Breast epithelium (tissue), 4 donors: ENCODE measurements at regions not wholly inside any gene's neighbourhood (a gene's known extent, or its start where the extent isn't known, plus 50 kb on each side); places are given as distances from the start of the nearest gene placed in this dataset.

ENCODE experiments used
- DNase-seq, 2 donors: peaks; one replicate each; pipeline ENCODE4 v3.0.0-alpha.2; 2019; ENCODE audit warnings: low spot score in 2 of 2
- H3K27ac ChIP-seq, 2 donors: fragments of 200-600 bp; sonication (generic) in 1 of 2; one replicate each; pipeline ENCODE4 v1.5.1; 2016 to 2019; ENCODE audit warnings: mild to moderate bottlenecking in 1 of 2
- H3K27me3 ChIP-seq, 2 donors: fragments of 200-600 bp; sonication (generic) in 1 of 2; one replicate each; pipeline versions ENCODE4 v1.5.1 to v1.6.0; 2017 to 2019; ENCODE audit warnings: control low read depth in 1 of 2, mild to moderate bottlenecking in 1 of 2
- H3K36me3 ChIP-seq: fragments of 200-600 bp; one replicate; pipeline ENCODE4 v1.5.1; 2019
- H3K4me1 ChIP-seq, 2 donors: fragments of 200-600 bp; sonication (generic); one replicate each; pipeline ENCODE4 v1.5.1; 2016 to 2019; ENCODE audit warnings: control low read depth in 1 of 2
- H3K4me3 ChIP-seq, 3 donors: fragments of 200-600 bp; sonication (generic); 1 replicate in 2 of 3; 2 replicates in 1 of 3; pipeline ENCODE4 v1.5.1; 2016 to 2019; ENCODE audit warnings: mild to moderate bottlenecking in 3 of 3, moderate library complexity in 2 of 3
- H3K9me3 ChIP-seq, 2 donors: fragments of 200-600 bp; sonication (generic) in 1 of 2; one replicate each; pipeline ENCODE4 v1.5.1; 2016 to 2019; ENCODE audit warnings: control low read depth in 1 of 2
- CTCF ChIP-seq, 3 donors: fragments of 450-650 bp; IDR thresholded peaks; one replicate each; pipeline ENCODE4 v1.5.1; 2016 to 2017; ENCODE audit warnings: antibody characterized with exemption in 3 of 3, mild to moderate bottlenecking in 3 of 3, moderate library complexity in 3 of 3
- POLR2A ChIP-seq: fragments of 450-650 bp; IDR thresholded peaks from one replicate; pipeline ENCODE4 v1.6.1; 2016; ENCODE audit warnings: antibody characterized with exemption, mild to moderate bottlenecking, moderate library complexity
- POLR2AphosphoS5 ChIP-seq, 3 donors: sonication (generic); formaldehyde crosslinking; IDR thresholded peaks; one replicate each; pipeline ENCODE4 v1.6.1; 2017; ENCODE audit warnings: antibody characterized with exemption in 3 of 3
- intact Hi-C: fragments of 100-400 bp; cut with DNase I; formaldehyde crosslinking; loops from one replicate; pipeline ENCODE4 v1.15.1; 2023; ENCODE audit warnings: low total_unique reads

GRCh38 chr2:7860693-7861092, 821.2 kb upstream of the ID2 start:
- Histone ChIP-seq H3K27ac (no peak overlapping the region), H3K27me3 (no peaks in the 10 kb centered on the region), H3K9me3 (no peaks in the 10 kb centered on the region), H3K4me3 (no peak overlapping the region), H3K36me3 (no peaks in the 10 kb centered on the region), H3K4me1 (no peaks in the 10 kb centered on the region)
- intact Hi-C loops = no loop called here
- no peak for TF ChIP-seq CTCF (IDR thresholded peaks at IDR 0.05)
- TF ChIP-seq POLR2AphosphoS5 (IDR thresholded peaks at IDR 0.05) = no peak
- no peak for TF ChIP-seq POLR2A
- no peak for DNase-seq

- Histone ChIP-seq H3K4me3 (no peak overlapping the region), H3K9me3 (no peaks in the 10 kb centered on the region), H3K27me3 (no peaks in the 10 kb centered on the region), H3K36me3 (no peaks in the 10 kb centered on the region), H3K27ac (no peak overlapping the region), H3K4me1 (no peaks in the 10 kb centered on the region)
- TF ChIP-seq POLR2A (no peak), POLR2AphosphoS5 (IDR thresholded peaks at IDR 0.05) (no peak), CTCF (IDR thresholded peaks at IDR 0.05) (no peak)
- intact Hi-C loops = no loop called here
- no peak for DNase-seq
Observed at GRCh38 chr2:7861910-7862702, 819.8 kb upstream of the ID2 start.

- Histone ChIP-seq H3K27ac (no peak overlapping the region), H3K4me1 (no peaks in the 10 kb centered on the region), H3K9me3 (no peaks in the 10 kb centered on the region), H3K4me3 (no peak overlapping the region), H3K36me3 (no peaks in the 10 kb centered on the region), H3K27me3 (no peaks in the 10 kb centered on the region)
- intact Hi-C loops = no loop called here
- TF ChIP-seq POLR2AphosphoS5 (IDR thresholded peaks at IDR 0.05) = no peak
- TF ChIP-seq CTCF (IDR thresholded peaks at IDR 0.05) = no peak
- no peak for TF ChIP-seq POLR2A
- DNase-seq = no peak
Observed at GRCh38 chr2:7866104-7866503, 815.8 kb upstream of the ID2 start.

- Histone ChIP-seq H3K27ac (no peak overlapping the region), H3K4me1 (no peaks in the 10 kb centered on the region), H3K36me3 (no peaks in the 10 kb centered on the region), H3K9me3 (no peaks in the 10 kb centered on the region), H3K4me3 (no peak overlapping the region), H3K27me3 (no peaks in the 10 kb centered on the region)
- no peak for DNase-seq
- TF ChIP-seq CTCF (IDR thresholded peaks at IDR 0.05) = no peak
- no peak for TF ChIP-seq POLR2A
- TF ChIP-seq POLR2AphosphoS5 (IDR thresholded peaks at IDR 0.05) = no peak
- intact Hi-C loops = no loop called here
Observed at GRCh38 chr2:7866825-7867224, 815.0 kb upstream of the ID2 start.

GRCh38 chr2:7867867-7868266, 814.0 kb upstream of the ID2 start:
- H3K4me1 ChIP-seq = no peaks in the 10 kb centered on the region
- no peaks in the 10 kb centered on the region for H3K36me3 ChIP-seq
- H3K9me3 ChIP-seq = no peaks in the 10 kb centered on the region
- H3K4me3 ChIP-seq = no peak overlapping the region
- H3K27me3 ChIP-seq = no peaks in the 10 kb centered on the region
- H3K27ac ChIP-seq = no peak overlapping the region
- intact Hi-C loops = no loop called here
- no peak for TF ChIP-seq CTCF (IDR thresholded peaks at IDR 0.05)
- no peak for TF ChIP-seq POLR2AphosphoS5 (IDR thresholded peaks at IDR 0.05)
- TF ChIP-seq POLR2A = no peak
- no peak for DNase-seq
